Neuronal stem cell (in vitro differentiated cells): ENCODE measurements at regions not wholly inside any gene's neighbourhood (a gene's known extent, or its start where the extent isn't known, plus 50 kb on each side); places are given as distances from the start of the nearest gene placed in this dataset.

Experiments
- DNase-seq: peaks from one replicate; pipeline ENCODE4 v3.0.0-alpha.2; 2013; ENCODE audit warnings: low spot score
- H2AFZ ChIP-seq: one replicate; pipeline ENCODE4 v1.6.1; 2013; ENCODE audit warnings: mild to moderate bottlenecking, low read length, inconsistent platforms
- H2AK5ac ChIP-seq: 2 replicates; pipeline ENCODE4 v1.6.1; 2013; ENCODE audit warnings: low read depth, mild to moderate bottlenecking, inconsistent platforms, low read length, moderate library complexity, mixed read lengths
- H2BK120ac ChIP-seq: 2 replicates; pipeline ENCODE4 v1.6.1; 2013; ENCODE audit warnings: low read depth, mild to moderate bottlenecking, inconsistent platforms, low read length, moderate library complexity, mixed read lengths
- H2BK12ac ChIP-seq: one replicate; pipeline ENCODE4 v1.6.1; 2013; ENCODE audit warnings: low read length, inconsistent platforms
- H2BK15ac ChIP-seq: 2 replicates; pipeline ENCODE4 v1.6.1; 2013; ENCODE audit warnings: mild to moderate bottlenecking, low read length, inconsistent platforms, mixed read lengths
- H2BK5ac ChIP-seq: one replicate; pipeline ENCODE4 v1.6.1; 2013; ENCODE audit warnings: inconsistent platforms, mild to moderate bottlenecking, low read length, moderate library complexity
- H3K14ac ChIP-seq: one replicate; pipeline ENCODE4 v1.6.1; 2013; ENCODE audit warnings: low read length, inconsistent platforms
- H3K18ac ChIP-seq: 2 replicates; pipeline ENCODE4 v1.6.1; 2013; ENCODE audit warnings: low read length, inconsistent platforms
- H3K23ac ChIP-seq: 2 replicates; pipeline ENCODE4 v1.6.1; 2013; ENCODE audit warnings: low read depth, mild to moderate bottlenecking, mixed read lengths, low read length, inconsistent platforms; ENCODE audit not compliant: poor library complexity
- H3K27ac ChIP-seq: replicated peaks from 3 replicates; pipeline ENCODE4 v1.5.1; 2013; ENCODE audit warnings: low read length, inconsistent platforms
- H3K27me3 ChIP-seq, 3 experiments: 2 replicates each; pipeline ENCODE4 v1.6.1; 2013; ENCODE audit warnings: low read length in 3 of 3, mild to moderate bottlenecking in 2 of 3, inconsistent platforms in 1 of 3, low read depth in 1 of 3, mixed read lengths in 1 of 3, moderate library complexity in 1 of 3; ENCODE audit not compliant: control insufficient read depth in 3 of 3, insufficient read depth in 3 of 3
- H3K36me3 ChIP-seq, 2 donors: replicated peaks in 1 of 2; 2 replicates each; pipeline ENCODE4 v1.6.1; 2013; ENCODE audit warnings: low read length in 2 of 2; ENCODE audit not compliant: control insufficient read depth in 2 of 2, insufficient read depth in 2 of 2
- H3K4ac ChIP-seq: 2 replicates; pipeline ENCODE4 v1.6.1; 2013; ENCODE audit warnings: inconsistent platforms, mild to moderate bottlenecking, low read length, moderate library complexity
- H3K4me1 ChIP-seq, 2 donors: 1 replicate in 1 of 2; 2 replicates in 1 of 2; pipeline ENCODE4 v1.6.1; 2013; ENCODE audit warnings: low read length in 2 of 2, low read depth in 1 of 2; ENCODE audit not compliant: control insufficient read depth in 2 of 2, insufficient read depth in 1 of 2
- H3K4me2 ChIP-seq: one replicate; pipeline ENCODE4 v1.6.1; 2013; ENCODE audit warnings: mild to moderate bottlenecking, low read length, inconsistent platforms; ENCODE audit not compliant: insufficient read depth, poor library complexity, severe bottlenecking
- H3K4me3 ChIP-seq, 2 donors: 2 replicates each; pipeline ENCODE4 v1.5.1; 2013; ENCODE audit warnings: low read length in 2 of 2, mild to moderate bottlenecking in 2 of 2, inconsistent platforms in 1 of 2, moderate library complexity in 1 of 2
- H3K79me1 ChIP-seq: one replicate; pipeline ENCODE4 v1.6.1; 2013; ENCODE audit warnings: low read depth, mild to moderate bottlenecking, inconsistent platforms, low read length, moderate library complexity
- H3K9ac ChIP-seq: one replicate; pipeline ENCODE4 v1.6.1; 2013; ENCODE audit warnings: mild to moderate bottlenecking, low read depth, low read length, inconsistent platforms; ENCODE audit not compliant: poor library complexity
- H3K9me3 ChIP-seq, 2 donors: replicated peaks in 1 of 2; 2 replicates each; pipeline versions ENCODE3 to v1.6.1; 2013; ENCODE audit warnings: low read length in 2 of 2, mild to moderate bottlenecking in 2 of 2, inconsistent platforms in 1 of 2, low read depth in 1 of 2, mixed read lengths in 1 of 2, moderate library complexity in 1 of 2; ENCODE audit not compliant: control insufficient read depth in 2 of 2, insufficient read depth in 1 of 2
- H4K8ac ChIP-seq: one replicate; pipeline ENCODE4 v1.6.1; 2013; ENCODE audit warnings: low read depth, mild to moderate bottlenecking, inconsistent platforms, low read length, moderate library complexity
- H4K91ac ChIP-seq: one replicate; pipeline ENCODE4 v1.6.1; 2013; ENCODE audit warnings: low read length, low read depth, mild to moderate bottlenecking, inconsistent platforms; ENCODE audit not compliant: poor library complexity
- WGBS, 2 donors: extraction: QIAGEN DNeasy Blood & Tissue Kit; methylation state at CpG; one replicate each; pipeline ENCODE4 v1.1.7; 2013; ENCODE audit warnings: missing lambda C conversion rate in 2 of 2, mixed read lengths in 1 of 2; ENCODE audit not compliant: insufficient read length in 2 of 2, insufficient replicate concordance in 1 of 2; ENCODE audit errors: extremely low coverage in 2 of 2; 5-methylcytosine and 5-hydroxymethylcytosine counted together

GRCh38 chr3:110375751-110376518 lies 695.7 kb upstream of the NECTIN3 start:
- no peak overlapping the region for H2BK15ac ChIP-seq
- no peak overlapping the region for H3K4ac ChIP-seq
- H3K27ac ChIP-seq: no peak overlapping the region
- no CpG with 5 or more reads among the region's 4 CpGs for WGBS, 2 donors
- no peak overlapping the region for H2BK5ac ChIP-seq
- no peak overlapping the region for H3K18ac ChIP-seq
- H2BK12ac ChIP-seq: no peak overlapping the region
- H3K9ac ChIP-seq: no peak overlapping the region
- H2AFZ ChIP-seq: no peak overlapping the region
- no peaks in the 10 kb centered on the region for H3K79me1 ChIP-seq
- H4K91ac ChIP-seq: no peak overlapping the region
- H2BK120ac ChIP-seq: no peak overlapping the region
- H3K9me3 ChIP-seq: no peaks in the 10 kb centered on the region
- no peaks in the 10 kb centered on the region for H3K36me3 ChIP-seq
- no peak overlapping the region for H3K4me2 ChIP-seq
- H2AK5ac ChIP-seq: no peak overlapping the region
- no peaks in the 10 kb centered on the region for H3K4me1 ChIP-seq
- H3K23ac ChIP-seq: no peak overlapping the region
- no peak overlapping the region for H4K8ac ChIP-seq
- no peak overlapping the region for H3K14ac ChIP-seq
- H3K4me3 ChIP-seq: no peak overlapping the region
- H3K27me3 ChIP-seq: no peaks in the 10 kb centered on the region
- DNase-seq: no peak

- H2BK120ac ChIP-seq: no peak overlapping the region
- peak overlapping the region; percentile 42 for H2AFZ ChIP-seq
- no peaks in the 10 kb centered on the region for H3K36me3 ChIP-seq
- H2BK5ac ChIP-seq: no peak overlapping the region
- no peak overlapping the region for H3K23ac ChIP-seq
- H2BK12ac ChIP-seq: no peak overlapping the region
- no peak for DNase-seq
- H3K4me3 ChIP-seq: no peak overlapping the region
- H2BK15ac ChIP-seq: no peak overlapping the region
- no peak overlapping the region for H3K4me2 ChIP-seq
- H3K9me3 ChIP-seq: no peaks in the 10 kb centered on the region
- no peak overlapping the region for H2AK5ac ChIP-seq
- no peak overlapping the region for H4K8ac ChIP-seq
- no peaks in the 10 kb centered on the region for H3K27me3 ChIP-seq
- WGBS, 2 donors: no CpG with 5 or more reads among the region's 4 CpGs
- no peak overlapping the region for H3K14ac ChIP-seq
- no peaks in the 10 kb centered on the region for H3K79me1 ChIP-seq
- no peak overlapping the region for H4K91ac ChIP-seq
- H3K9ac ChIP-seq: no peak overlapping the region
- no peak overlapping the region for H3K27ac ChIP-seq
- H3K4me1 ChIP-seq: peaks cover 3 to 16% of the 10 kb centered on the region in 2 donors
- H3K4ac ChIP-seq: no peak overlapping the region
- H3K18ac ChIP-seq: no peak overlapping the region
Observed at GRCh38 chr3:110378481-110378880, 693.1 kb upstream of the NECTIN3 start.

- no peak overlapping the region for H4K8ac ChIP-seq
- H3K18ac ChIP-seq: no peak overlapping the region
- H3K79me1 ChIP-seq: no peaks in the 10 kb centered on the region
- H3K9me3 ChIP-seq: peaks cover 0 to 3% of the 10 kb centered on the region in 2 donors
- H3K4me3 ChIP-seq: no peak overlapping the region
- H4K91ac ChIP-seq: no peak overlapping the region
- no peak overlapping the region for H3K4ac ChIP-seq
- no CpG with 5 or more reads among the region's 1 CpG for WGBS, 2 donors
- H2AK5ac ChIP-seq: no peak overlapping the region
- no peak for DNase-seq
- H3K23ac ChIP-seq: no peak overlapping the region
- H2BK15ac ChIP-seq: no peak overlapping the region
- H3K27me3 ChIP-seq: no peaks in the 10 kb centered on the region
- H2BK120ac ChIP-seq: no peak overlapping the region
- H2BK12ac ChIP-seq: no peak overlapping the region
- no peak overlapping the region for H2BK5ac ChIP-seq
- H3K36me3 ChIP-seq: no peaks in the 10 kb centered on the region
- no peak overlapping the region for H3K4me2 ChIP-seq
- no peak overlapping the region for H3K27ac ChIP-seq
- H2AFZ ChIP-seq: no peak overlapping the region
- peaks cover 3 to 28% of the 10 kb centered on the region in 2 donors for H3K4me1 ChIP-seq
- H3K9ac ChIP-seq: no peak overlapping the region
- H3K14ac ChIP-seq: no peak overlapping the region
Observed at GRCh38 chr3:110381992-110382391, 689.6 kb upstream of the NECTIN3 start.

- no peak overlapping the region for H3K4me3 ChIP-seq
- H2AK5ac ChIP-seq: no peak overlapping the region
- H3K18ac ChIP-seq: no peak overlapping the region
- no peak overlapping the region for H4K91ac ChIP-seq
- no peak overlapping the region for H2BK12ac ChIP-seq
- no peak overlapping the region for H4K8ac ChIP-seq
- H3K9ac ChIP-seq: no peak overlapping the region
- H2BK120ac ChIP-seq: no peak overlapping the region
- H3K4me1 ChIP-seq: peaks cover 3 to 28% of the 10 kb centered on the region in 2 donors
- H3K4me2 ChIP-seq: no peak overlapping the region
- no peak overlapping the region for H2BK5ac ChIP-seq
- H2BK15ac ChIP-seq: no peak overlapping the region
- peak overlapping the region; percentile 10 for H2AFZ ChIP-seq
- no peak for DNase-seq
- no peaks in the 10 kb centered on the region for H3K79me1 ChIP-seq
- H3K23ac ChIP-seq: no peak overlapping the region
- peaks cover 1 to 3% of the 10 kb centered on the region in 2 donors for H3K9me3 ChIP-seq
- H3K27ac ChIP-seq: no peak overlapping the region
- no peaks in the 10 kb centered on the region for H3K36me3 ChIP-seq
- no peak overlapping the region for H3K14ac ChIP-seq
- H3K27me3 ChIP-seq: no peaks in the 10 kb centered on the region
- H3K4ac ChIP-seq: no peak overlapping the region
Observed at GRCh38 chr3:110383356-110383755, 688.3 kb upstream of the NECTIN3 start.
